Activated T-helper 17 cell treated with anti-CD3 and anti-CD28 coated beads, Interleukin-2, amount 50 U/mL, for 72 hours (primary cell): ENCODE measurements at regions not wholly inside any gene's neighbourhood (a gene's known extent, or its start where the extent isn't known, plus 50 kb on each side); places are given as distances from the start of the nearest gene placed in this dataset.

ENCODE experiments used
- ATAC-seq: fragments of 150-1000 bp; cut with Tn5 transposase; replicated peaks from 2 replicates; pipeline ENCODE4 v1.10.0; 2021; ENCODE audit warnings: mild to moderate bottlenecking, moderate library complexity
- H3K27ac Mint-ChIP-seq: one replicate; pipeline ENCODE4 v1.8.0; 2022; ENCODE audit warnings: mixed read lengths
- H3K27me3 Mint-ChIP-seq: one replicate; pipeline ENCODE4 v1.8.0; 2022; ENCODE audit warnings: mixed read lengths
- H3K36me3 Mint-ChIP-seq: one replicate; pipeline ENCODE4 v1.8.0; 2022; ENCODE audit warnings: low read depth, mild to moderate bottlenecking, mixed read lengths
- H3K4me1 Mint-ChIP-seq: one replicate; pipeline ENCODE4 v1.8.0; 2022; ENCODE audit warnings: mixed read lengths
- H3K4me3 Mint-ChIP-seq: one replicate; pipeline ENCODE4 v1.8.0; 2022; ENCODE audit warnings: mild to moderate bottlenecking, mixed read lengths
- H3K9me3 Mint-ChIP-seq: one replicate; pipeline ENCODE4 v1.8.0; 2022; ENCODE audit warnings: mixed read lengths

GRCh38 chr10:47053081-47053798 is 142.0 kb downstream of the PTPN20 start:
- H3K9me3 Mint-ChIP-seq = no peaks in the 10 kb centered on the region
- ATAC-seq = no peak
- no peaks in the 10 kb centered on the region for H3K4me1 Mint-ChIP-seq
- H3K27ac Mint-ChIP-seq = no peak overlapping the region
- H3K36me3 Mint-ChIP-seq = no peaks in the 10 kb centered on the region
- H3K4me3 Mint-ChIP-seq = no peak overlapping the region
- H3K27me3 Mint-ChIP-seq = no peaks in the 10 kb centered on the region

- H3K9me3 Mint-ChIP-seq = no peaks in the 10 kb centered on the region
- no peak overlapping the region for H3K4me3 Mint-ChIP-seq
- H3K4me1 Mint-ChIP-seq = no peaks in the 10 kb centered on the region
- no peak overlapping the region for H3K27ac Mint-ChIP-seq
- ATAC-seq = no peak
- H3K36me3 Mint-ChIP-seq = no peaks in the 10 kb centered on the region
- H3K27me3 Mint-ChIP-seq = no peaks in the 10 kb centered on the region
Observed at GRCh38 chr10:47054974-47055373, 143.7 kb downstream of the PTPN20 start.

DNA sequence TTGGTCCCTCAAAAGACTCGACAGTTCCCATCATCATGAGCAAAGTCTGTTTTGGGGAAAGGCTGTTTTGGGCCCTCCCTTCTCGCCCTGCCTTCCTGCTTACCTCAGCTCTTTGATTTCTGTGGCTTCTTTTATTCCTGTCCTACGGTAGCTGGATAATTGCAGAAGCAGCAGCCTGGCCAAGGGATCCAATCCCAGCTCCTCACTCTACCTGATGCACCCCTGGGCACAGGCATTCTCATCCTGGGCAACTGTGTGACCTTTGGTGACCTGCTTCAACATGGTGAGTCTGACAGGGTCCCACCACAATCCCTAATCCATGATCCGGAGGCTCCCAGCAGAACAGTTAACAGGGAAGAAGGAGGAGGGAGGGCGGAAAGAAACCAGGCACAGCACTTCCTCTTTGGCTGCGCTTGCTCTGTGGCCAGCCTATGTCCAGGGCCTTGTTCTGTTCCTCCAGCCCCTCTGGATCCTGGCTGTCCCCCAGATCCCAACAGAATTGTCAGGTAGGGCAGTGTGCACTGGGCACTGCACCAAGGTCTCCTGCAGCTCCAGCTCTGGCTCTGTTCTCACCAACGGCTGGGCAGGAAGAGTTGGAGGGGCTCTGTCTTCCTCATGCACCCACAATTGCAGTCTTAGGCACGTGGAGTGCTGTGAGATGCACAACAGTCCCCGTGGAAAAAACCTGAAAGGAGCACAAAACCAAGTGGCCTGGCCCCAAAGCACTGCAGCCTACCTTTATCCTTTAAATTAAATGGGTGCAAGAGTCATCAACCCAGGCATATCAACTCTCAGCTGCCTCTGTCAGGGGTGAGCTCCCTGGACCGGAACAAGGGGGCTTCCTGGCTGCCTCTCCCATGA is 144.4 kb downstream of the PTPN20 start:
- Mint-ChIP-seq H3K27me3 (no peaks in the 10 kb centered on the region), H3K4me1 (no peaks in the 10 kb centered on the region), H3K4me3 (no peak overlapping the region), H3K9me3 (no peaks in the 10 kb centered on the region), H3K36me3 (no peaks in the 10 kb centered on the region), H3K27ac (no peak overlapping the region)
- ATAC-seq = no peak

- Mint-ChIP-seq H3K36me3 (no peaks in the 10 kb centered on the region), H3K9me3 (no peaks in the 10 kb centered on the region), H3K4me1 (no peaks in the 10 kb centered on the region), H3K27ac (no peak overlapping the region), H3K27me3 (no peaks in the 10 kb centered on the region), H3K4me3 (no peak overlapping the region)
- ATAC-seq = no peak
Observed at GRCh38 chr10:47056247-47056510, 145.0 kb downstream of the PTPN20 start.

DNA sequence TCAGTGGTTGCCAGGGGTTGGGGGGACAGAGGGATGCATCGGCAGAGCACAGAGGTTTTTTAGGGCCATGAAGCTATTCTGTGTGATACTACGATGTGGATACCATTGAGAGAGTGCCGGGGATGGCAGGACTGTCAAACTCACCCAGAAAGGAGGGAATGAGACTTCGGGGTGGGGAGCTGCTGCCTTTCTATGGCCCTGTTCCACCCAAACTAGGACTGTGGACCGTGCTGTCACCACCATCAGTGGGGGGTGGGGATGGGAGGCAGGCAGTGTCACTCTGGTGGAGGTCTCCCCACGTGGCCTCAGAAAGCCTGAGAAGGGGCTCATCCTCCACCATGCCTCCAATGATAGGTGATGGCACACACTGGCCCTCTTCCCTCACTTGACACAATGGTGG is 146.2 kb downstream of the PTPN20 start:
- H3K36me3 Mint-ChIP-seq = no peaks in the 10 kb centered on the region
- H3K27ac Mint-ChIP-seq = no peak overlapping the region
- H3K4me1 Mint-ChIP-seq = no peaks in the 10 kb centered on the region
- ATAC-seq = no peak
- H3K27me3 Mint-ChIP-seq = no peaks in the 10 kb centered on the region
- H3K9me3 Mint-ChIP-seq = no peaks in the 10 kb centered on the region
- no peak overlapping the region for H3K4me3 Mint-ChIP-seq

DNA sequence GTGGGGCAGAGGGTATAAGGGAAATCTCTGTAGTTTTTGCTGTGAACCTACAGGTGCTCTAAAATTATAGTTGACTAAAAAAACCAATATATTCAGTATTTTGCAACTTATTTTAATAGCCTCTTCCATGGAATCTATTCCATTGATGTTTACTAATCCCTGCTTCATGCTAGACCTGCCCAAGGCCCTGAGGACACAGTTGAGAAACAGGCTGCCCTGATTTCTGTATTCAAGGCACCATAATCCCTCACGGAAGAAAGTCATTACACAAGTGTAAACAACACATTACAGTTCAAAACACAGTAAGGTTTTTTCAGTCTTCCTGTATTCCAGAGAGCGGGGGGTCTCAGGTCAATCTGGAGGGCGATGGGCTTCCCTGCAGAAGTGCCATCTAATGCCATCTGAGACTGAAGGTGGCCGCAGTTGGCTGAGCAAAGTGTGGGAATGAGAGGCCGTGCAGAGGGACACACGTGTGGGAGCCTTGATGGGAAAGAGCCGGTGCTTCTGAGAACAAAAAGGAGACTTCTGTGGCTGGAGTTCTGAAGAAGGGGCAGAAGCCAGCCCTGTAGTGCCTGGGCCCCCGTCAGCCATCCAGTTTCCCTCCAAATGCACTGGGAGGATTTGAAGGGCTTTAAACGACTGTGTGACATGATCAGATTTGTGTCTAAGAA is 146.9 kb downstream of the PTPN20 start:
- Mint-ChIP-seq H3K9me3 (no peaks in the 10 kb centered on the region), H3K4me3 (no peak overlapping the region), H3K27me3 (no peaks in the 10 kb centered on the region), H3K27ac (no peak overlapping the region), H3K36me3 (no peaks in the 10 kb centered on the region), H3K4me1 (no peaks in the 10 kb centered on the region)
- no peak for ATAC-seq

DNA sequence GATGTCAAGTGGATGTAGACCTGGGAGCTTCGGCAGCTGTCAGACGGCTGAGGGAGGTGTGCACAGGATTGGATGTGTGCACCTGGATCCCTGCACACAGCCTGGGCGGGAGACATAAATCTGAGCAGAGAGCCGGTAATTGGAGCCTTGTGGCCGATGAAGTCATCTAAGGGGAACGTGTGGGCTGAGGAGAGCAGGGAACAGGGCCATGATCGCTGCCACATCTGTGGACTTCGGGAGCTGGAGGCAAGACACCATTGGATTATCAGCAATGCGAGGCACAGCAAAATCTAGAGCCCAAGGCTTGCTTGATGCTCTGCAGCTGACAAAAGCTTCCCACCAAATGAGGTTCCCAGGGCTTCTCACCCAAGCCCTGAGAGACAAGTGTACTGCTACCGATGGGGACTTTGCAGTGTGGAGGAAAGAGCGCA is 147.7 kb downstream of the PTPN20 start:
- Mint-ChIP-seq H3K27me3 (no peaks in the 10 kb centered on the region), H3K36me3 (no peaks in the 10 kb centered on the region), H3K4me3 (no peak overlapping the region), H3K4me1 (no peaks in the 10 kb centered on the region), H3K27ac (no peak overlapping the region), H3K9me3 (no peaks in the 10 kb centered on the region)
- ATAC-seq = no peak

DNA sequence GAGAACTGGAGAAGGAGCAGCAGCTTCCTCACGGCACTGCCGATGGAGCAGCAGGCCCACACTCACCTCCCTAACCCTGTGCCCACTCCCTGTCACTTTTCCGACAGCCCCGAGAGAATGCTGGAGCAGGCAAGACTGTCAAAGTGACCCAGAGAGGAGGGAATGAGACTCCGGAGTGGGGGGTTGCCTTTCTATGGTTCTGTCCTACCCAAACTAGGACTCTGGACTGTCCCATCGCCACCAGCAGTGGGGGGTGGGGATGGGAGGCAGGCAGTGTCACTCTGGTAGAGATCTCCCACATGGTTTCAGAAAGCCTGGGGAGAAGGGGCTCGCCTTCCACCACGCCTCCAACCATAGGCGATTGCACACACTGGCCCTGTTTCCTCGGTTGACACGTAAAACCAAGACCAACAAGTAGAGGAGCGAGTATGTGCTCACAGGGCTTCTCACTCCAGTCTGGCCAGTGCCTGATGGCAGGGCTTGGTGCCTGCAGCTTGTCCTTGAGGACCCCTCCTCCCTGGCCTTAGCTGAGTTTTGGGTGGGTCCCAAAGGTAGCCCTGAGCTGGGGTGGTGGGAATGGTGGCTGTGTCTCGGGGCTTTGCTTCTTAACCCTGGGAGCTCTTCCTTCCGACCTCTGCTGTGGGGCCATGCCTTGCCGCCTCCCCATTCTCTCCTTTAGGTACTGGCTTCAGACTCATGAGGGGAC is 148.5 kb downstream of the PTPN20 start:
- no peaks in the 10 kb centered on the region for H3K27me3 Mint-ChIP-seq
- no peak overlapping the region for H3K27ac Mint-ChIP-seq
- no peaks in the 10 kb centered on the region for H3K36me3 Mint-ChIP-seq
- H3K4me1 Mint-ChIP-seq = no peaks in the 10 kb centered on the region
- no peaks in the 10 kb centered on the region for H3K9me3 Mint-ChIP-seq
- ATAC-seq = no peak
- no peak overlapping the region for H3K4me3 Mint-ChIP-seq

DNA sequence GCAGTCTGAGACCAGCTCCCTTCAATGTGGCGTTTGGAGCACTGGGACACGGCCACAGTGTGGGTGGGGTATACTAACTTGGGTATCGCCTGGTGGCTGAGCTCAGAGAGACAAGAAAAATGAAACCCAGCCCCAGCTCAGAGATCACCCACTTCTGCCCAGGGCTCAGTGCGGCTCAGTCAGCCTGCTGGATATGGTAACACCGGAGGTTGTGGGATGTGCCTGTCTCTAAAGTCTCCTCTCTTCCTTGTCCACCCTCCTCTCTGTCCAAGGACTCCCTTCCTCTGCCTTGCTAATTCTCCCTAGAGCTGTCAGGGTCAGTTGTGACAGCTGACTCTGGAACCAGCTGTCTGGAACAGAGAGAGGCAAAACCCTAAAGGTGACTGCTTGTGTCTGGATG is 149.1 kb downstream of the PTPN20 start:
- no peaks in the 10 kb centered on the region for H3K9me3 Mint-ChIP-seq
- no peak for ATAC-seq
- H3K4me3 Mint-ChIP-seq = no peak overlapping the region
- no peaks in the 10 kb centered on the region for H3K27me3 Mint-ChIP-seq
- no peaks in the 10 kb centered on the region for H3K4me1 Mint-ChIP-seq
- no peak overlapping the region for H3K27ac Mint-ChIP-seq
- no peaks in the 10 kb centered on the region for H3K36me3 Mint-ChIP-seq

DNA sequence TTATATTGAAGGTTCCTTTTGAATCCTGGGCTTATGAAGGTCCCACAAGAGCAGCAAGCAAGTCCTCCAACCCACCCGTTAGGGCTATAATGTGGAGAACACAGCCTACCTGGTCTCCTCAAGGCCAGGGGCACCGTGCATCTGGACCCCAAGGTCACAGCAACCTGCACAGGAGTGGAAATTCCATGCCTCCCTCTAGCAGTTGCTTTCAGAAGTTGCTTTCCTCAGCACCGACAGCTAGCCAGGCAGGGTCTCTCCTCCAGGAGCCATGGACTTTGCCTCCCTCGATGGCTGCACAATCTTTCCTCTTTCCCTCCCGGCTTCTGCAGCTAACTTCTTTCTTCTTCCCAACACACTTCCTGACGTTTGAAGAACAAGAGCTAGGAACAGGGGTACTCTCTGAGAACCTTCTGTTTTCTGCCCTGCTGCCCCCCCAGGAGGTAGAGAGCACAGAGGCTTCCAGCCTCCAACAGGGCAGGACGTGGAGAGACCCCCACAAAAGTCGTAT is 149.8 kb downstream of the PTPN20 start:
- H3K27ac Mint-ChIP-seq = no peak overlapping the region
- H3K27me3 Mint-ChIP-seq = no peaks in the 10 kb centered on the region
- H3K4me3 Mint-ChIP-seq = no peak overlapping the region

DNA sequence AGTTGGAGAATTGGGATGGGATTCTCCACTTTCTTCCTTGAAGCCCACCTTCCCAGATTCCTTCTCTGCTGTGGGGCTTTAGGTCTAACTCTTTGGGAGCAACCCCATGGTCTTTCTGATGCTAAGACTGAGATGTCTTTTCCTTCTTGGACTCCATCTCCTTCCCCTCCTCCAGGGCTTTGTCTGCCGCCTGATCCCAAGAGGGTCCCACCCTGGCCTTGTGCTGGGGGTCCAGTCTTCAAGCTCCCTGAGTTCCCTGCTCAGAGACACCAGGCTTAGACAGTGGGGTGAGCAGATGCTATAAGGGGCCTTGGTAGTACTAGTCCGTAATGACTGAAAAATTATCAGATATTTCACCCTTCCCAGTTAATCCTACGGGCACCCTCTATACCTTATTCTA is 150.5 kb downstream of the PTPN20 start:
- no peak overlapping the region for H3K27ac Mint-ChIP-seq

More for the DNA sequence above, 149.8 kb downstream of the PTPN20 start:
- no peaks in the 10 kb centered on the region for H3K4me1 Mint-ChIP-seq
- H3K36me3 Mint-ChIP-seq = no peaks in the 10 kb centered on the region
- H3K9me3 Mint-ChIP-seq = no peaks in the 10 kb centered on the region
- no peak for ATAC-seq

DNA sequence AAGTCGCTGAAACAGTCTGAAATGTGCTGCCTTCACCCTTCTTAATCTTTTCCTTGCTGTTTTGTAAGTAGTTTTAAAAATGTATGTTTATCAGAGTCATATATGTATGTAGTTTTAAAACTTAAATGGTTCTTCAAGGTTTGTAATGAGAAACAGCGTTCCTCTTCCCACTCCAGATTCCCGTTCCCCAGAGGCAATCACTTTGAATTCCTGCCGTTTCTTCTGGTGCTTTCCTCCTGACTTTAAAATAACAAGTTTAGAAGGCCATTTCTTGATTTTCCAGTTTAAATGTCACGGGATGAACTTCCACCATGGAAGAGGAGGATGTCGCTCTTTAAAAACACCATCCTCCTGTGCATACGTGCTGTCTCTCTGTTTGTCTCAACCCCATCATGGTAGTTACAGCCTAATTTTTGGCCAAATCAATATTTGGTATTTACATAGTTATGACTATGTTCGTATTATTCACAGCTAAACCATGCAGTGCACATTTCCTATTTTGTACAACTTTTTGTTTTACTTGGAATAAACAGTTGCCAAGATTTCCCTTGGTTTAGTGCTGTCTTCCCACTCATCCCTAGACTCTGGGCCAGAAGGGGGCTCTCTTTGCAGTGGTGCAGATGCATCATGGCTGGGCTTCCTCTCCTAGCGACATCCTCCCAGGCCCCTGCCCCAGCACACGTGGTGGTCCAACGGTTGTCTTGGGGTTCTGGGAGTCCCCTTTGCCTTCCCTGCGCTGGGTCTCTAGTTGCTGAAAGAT is 151.4 kb downstream of the PTPN20 start:
- Mint-ChIP-seq H3K27ac (no peak overlapping the region), H3K36me3 (no peaks in the 10 kb centered on the region), H3K9me3 (no peaks in the 10 kb centered on the region), H3K27me3 (no peaks in the 10 kb centered on the region), H3K4me1 (no peaks in the 10 kb centered on the region), H3K4me3 (no peak overlapping the region)
- ATAC-seq = no peak

More for the DNA sequence above, 150.5 kb downstream of the PTPN20 start:
- H3K4me3 Mint-ChIP-seq = no peak overlapping the region
- H3K36me3 Mint-ChIP-seq = no peaks in the 10 kb centered on the region
- ATAC-seq = no peak
- H3K9me3 Mint-ChIP-seq = no peaks in the 10 kb centered on the region
- no peaks in the 10 kb centered on the region for H3K4me1 Mint-ChIP-seq
- no peaks in the 10 kb centered on the region for H3K27me3 Mint-ChIP-seq

DNA sequence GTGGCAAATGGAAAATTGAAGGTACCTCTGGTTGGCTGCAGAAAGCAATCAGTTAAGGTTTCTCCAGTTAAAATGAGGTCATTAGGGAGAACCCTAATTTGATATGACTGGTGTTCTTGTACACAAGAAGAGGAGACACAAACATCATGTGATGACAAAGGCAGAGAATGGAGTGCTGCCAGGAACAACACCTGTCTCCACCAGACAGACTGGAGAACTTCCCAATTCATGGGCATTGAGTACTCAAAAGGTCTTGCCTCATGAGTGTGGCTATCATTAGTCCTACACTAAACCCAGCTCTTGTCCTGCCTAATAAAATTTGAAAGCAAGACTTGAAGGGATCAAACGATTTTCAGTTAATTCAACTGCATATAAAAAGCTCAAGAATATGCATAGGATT is 152.6 kb downstream of the PTPN20 start:
- Mint-ChIP-seq H3K4me1 (no peaks in the 10 kb centered on the region), H3K4me3 (no peak overlapping the region), H3K27me3 (no peaks in the 10 kb centered on the region), H3K36me3 (no peaks in the 10 kb centered on the region), H3K9me3 (no peaks in the 10 kb centered on the region), H3K27ac (no peak overlapping the region)
- no peak for ATAC-seq

- Mint-ChIP-seq H3K36me3 (no peaks in the 10 kb centered on the region), H3K4me3 (no peak overlapping the region), H3K4me1 (no peaks in the 10 kb centered on the region), H3K27ac (no peak overlapping the region), H3K9me3 (no peaks in the 10 kb centered on the region), H3K27me3 (no peaks in the 10 kb centered on the region)
- ATAC-seq = no peak
Observed at GRCh38 chr10:47065903-47066302, 154.7 kb downstream of the PTPN20 start.
